ENCODE measurements at regions not wholly inside any gene's neighbourhood (a gene's known extent, or its start where the extent isn't known, plus 50 kb on each side); places are given as distances from the start of the nearest gene placed in this dataset.
"Not testable (repeated sequence)": the region's sequence is repeated elsewhere in the genome, so short reads cannot be mapped to it uniquely, and the experiment has no call there.

DNA sequence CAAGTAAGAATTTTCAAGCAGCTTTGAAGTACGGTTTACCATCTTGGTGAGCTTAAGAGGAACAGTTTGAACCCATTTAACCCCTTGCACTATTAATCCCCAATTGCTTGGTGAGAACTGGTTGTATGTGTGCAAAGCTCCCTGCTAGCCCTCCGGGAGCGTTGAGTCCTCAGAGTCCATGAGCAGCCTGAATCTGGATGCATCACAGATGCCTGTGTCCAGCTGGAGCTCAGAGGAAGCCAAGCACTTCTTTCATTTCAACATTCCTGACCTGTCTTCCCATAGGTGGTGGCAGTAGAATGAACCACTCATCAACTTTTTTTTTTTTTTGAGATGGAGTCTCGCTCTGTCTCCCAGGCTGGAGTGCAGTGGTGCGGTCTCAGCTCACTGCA is 199.9 kb upstream of the IRF2BP2 start:
- not testable (repeated sequence) for DNase-seq

DNA sequence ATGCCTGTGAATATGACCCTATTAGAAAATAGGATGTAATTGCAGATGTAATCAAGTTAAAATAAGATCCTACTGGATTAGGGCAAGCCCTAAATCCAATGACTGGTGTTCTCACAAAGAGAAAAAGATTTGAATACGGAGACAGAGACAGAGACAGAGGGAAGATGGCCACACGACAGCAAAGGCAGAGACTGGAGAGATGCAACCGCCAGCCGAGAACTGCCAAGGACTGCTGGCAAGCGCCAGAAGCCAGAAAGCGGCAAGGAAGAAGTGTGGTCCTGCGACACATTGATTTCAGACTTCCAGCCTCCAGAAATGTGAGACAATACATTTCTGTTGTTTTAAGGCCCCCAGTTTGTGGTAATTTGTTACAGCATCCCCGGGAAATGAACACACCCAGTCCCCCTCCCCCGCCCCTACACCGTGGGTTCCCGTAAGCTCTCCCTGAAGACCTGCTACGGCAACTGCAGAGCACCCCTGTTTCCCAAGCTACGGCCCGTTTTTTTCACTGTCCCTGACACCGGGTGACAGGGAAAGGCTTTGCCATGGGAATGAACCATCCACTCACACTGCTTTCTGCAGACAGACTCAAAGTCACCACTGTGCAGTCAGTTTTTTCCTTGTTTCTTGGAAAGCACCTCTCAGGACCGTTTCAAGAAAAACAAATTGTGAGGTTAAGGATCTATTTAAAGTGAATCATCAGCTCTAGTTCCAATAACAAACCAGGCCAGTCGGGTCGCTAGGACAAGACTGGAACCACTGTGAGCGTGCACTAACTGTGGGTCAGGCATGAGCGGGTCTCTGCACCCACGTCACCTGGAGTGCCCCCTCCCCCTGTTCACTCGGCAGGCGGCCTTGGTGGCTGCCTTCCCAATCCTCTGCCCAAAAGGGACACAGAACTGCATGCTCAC is 199.2 kb upstream of the IRF2BP2 start:
- DNase-seq, result not testable (repeated sequence)

DNA sequence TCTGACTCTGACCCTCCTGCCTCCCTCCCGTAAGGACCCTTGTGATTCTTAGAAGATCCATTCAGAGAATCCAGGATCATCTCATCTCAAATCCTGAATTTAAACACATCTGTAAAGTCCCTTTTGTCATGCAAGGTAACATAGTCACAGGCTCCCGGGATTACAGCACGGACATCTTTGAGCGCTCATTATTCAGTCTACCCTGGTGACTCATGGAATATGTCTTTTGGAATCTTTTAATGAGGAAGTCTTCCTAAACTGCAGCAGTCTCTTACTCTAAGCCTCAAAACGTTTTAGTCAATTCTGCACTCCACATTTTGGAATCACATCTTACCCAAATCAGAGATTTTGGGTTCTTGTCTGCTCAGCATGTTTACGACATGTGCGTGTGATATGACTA is 198.5 kb upstream of the IRF2BP2 start:
- not testable (repeated sequence) for DNase-seq

DNA sequence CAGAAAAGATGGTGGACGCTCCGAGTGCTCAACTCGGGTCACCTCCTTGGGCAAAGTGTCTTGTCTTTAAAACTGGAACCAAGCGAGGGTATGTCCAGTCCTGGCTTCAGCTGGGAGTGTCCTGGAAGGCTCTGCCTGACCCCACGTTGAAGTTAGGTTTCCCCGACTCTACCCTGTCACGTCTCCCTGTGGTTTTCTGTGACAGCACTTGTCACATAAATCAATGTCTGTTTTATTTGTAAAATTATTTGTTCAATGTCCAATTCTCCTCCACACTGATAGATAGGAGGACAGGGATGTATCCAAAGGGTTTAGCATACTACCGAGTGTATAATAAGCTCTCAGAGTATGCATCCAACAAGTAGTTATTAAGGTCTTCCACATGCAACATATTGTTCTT is 197.7 kb upstream of the IRF2BP2 start:
- DNase-seq, result not testable (repeated sequence)

DNA sequence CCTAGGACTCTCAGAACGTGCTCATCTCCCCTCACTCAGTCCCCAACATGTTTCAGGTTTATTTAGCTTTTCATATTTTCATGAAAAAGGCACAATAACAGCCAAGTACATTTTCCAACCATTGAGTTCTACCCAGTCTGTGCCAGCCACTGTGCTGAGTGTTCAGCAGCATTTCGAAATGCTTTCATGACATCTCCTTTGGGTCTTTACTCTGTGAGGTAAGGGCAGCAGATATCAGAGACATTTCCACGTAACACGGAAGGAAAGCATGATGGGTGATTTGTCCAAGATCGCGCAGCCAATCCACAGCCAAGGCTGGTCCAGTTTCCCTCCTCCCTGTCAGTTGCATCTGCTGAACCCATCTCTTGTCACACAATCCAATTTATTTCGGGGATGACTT is 192.6 kb upstream of the IRF2BP2 start:
- DNase-seq, result not testable (repeated sequence)

DNA sequence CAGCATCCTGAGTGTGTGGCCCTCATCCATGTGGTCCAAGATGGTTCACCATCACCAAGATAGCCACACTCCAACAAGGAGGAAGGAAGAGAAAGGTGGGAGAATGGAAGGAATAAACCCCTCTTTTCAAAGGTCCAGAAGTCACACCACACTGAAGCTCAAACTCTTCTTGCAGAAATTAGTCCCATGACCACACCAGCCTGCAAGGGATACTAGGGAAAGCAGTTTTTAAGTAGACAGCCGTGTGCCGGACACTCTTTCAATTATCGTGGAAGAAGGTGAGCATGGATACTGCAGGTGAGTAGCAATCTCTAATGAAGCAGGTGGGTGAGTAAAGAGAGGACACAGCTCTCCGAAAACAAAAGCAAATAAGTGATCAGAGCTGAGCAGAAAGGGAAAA is 191.7 kb upstream of the IRF2BP2 start:
- DNase-seq, result not testable (repeated sequence)

DNA sequence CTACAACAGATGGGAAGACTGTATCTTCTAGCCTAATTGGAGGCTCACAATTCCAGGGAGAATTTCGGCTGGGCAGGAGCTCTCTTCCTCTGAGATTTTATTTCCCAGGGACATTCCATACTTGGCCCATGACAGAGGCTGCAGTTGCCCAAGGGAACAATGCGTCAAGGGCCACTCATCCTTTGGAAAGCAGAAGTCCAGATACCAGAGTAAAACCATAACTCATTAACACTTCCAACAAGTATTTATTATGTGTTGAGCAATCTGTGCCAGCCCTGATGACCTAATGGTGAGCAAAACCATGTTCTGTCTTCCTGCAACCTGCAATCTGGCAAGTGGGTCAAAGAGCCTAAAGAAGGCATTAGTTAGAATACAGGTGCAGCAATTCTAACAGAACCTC is 191.2 kb upstream of the IRF2BP2 start:
- not testable (repeated sequence) for DNase-seq

DNA sequence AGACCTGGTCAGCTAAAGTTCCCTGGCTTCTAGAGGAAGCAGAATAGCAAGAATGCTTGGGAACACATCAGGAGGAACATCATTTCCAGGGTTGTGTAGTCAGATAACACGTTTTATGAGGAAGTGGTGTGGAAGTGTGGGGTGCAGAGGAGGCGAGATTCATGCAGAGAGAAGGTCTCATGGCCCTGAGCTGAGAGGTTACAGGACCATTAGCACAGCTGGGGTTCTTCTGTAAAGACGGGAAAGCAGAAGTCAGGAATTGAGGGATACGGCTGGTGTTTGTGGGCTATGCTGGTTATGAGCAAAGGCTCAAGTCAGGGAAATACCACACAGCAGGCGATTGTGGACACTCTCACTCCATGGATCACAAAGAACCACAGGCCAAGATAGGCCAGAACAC is 190.6 kb upstream of the IRF2BP2 start:
- DNase-seq, result not testable (repeated sequence)

DNA sequence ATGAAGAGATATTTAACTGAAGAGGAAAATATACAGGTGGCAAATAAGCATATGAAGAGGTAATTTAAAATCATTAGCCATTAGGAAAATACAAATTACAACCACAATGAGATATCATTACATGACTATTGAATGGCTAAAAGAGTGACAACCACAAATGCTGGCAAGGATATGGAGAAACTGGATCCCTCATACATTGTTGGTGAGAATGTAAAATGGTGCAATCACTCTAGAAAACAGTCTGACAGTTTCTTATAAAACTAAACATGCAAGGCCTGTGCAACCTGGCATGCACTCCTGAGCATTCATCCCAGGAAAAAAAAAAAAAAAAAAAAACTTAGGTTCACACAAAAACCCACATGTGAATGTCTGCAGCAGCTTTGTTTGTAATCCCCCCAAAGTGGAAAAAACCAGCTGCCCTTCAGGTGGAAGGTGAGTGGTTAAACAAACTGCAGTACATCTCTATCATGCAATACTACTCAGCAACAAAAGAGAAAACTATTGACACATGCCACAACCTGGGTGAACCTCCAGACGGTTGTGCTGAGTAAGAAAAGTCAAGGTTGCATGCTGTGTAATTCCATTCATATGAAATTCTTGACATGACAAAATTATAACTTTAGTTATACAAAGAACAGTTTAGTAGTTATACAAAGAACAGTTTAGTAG is 189.2 kb upstream of the IRF2BP2 start:
- DNase-seq, result not testable (repeated sequence)

DNA sequence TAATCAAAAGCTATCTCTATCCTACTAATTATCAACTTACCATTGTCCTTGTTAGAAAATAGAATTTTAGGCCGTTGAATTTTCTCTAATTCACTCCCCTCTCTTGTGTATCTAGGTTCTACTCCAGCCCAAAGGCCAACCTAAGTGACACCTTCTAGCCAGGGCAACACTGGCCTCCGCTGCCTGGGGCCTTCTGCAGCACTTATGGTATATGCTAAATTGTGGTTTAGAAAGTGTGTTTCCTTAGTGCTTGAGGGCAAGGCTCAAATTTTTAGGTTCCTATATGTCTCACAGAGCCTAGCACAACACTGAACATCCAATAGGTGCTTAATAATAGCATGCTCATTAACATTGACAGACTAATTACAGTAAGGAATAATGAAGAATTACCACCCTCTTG is 187.2 kb upstream of the IRF2BP2 start:
- not testable (repeated sequence) for DNase-seq

DNA sequence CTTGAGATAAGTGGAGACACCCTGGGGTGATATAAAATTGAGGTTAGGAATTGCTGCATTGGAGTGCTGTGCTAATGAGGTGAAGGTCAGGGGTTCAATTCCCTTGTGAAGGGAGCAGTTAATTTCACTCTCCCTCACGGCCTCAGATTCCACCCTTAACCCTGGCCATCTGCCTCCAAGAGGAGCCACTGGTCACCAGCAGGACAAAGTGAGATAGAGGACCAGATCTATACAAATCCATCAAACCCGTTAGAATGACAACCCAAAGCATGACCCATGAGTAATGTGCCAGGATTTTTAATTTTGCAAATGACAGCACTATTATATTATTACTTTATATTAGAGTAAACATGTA is 186.4 kb upstream of the IRF2BP2 start:
- DNase-seq, result not testable (repeated sequence)

DNA sequence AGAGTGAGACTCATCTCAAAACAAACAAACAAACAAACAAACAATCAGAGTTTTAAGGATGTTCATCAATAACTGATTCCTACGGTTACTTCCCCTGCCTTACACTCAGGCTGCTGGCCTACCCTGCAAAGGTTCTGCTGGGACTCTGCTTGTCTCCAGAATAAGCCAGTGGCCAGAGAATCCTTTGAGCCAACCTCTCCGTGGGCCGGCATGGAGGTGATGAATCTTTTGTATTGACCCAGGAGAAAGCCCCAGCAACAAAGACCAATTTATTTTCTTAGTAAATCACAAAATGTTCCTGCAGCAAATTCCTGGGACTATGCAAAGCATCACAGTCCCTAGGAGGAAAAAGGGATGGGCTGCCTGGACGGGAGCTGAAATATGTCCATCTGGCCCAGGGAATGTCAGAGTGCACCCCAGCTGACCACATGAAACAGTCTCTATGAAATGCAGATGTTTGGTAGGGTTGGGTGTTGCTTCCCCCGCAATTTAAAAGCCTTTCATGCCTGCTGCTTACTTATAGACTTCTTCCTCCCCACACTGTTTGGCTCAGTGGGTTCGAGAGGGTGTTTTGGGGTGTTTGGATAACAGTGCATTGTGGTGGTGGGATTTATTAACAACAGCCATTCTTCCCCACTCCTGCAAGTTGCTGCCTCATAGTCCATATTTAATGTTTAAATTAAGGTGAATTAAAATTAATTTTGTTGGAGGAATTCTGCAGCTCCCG is 185.9 kb upstream of the IRF2BP2 start:
- DNase-seq, result not testable (repeated sequence)

DNA sequence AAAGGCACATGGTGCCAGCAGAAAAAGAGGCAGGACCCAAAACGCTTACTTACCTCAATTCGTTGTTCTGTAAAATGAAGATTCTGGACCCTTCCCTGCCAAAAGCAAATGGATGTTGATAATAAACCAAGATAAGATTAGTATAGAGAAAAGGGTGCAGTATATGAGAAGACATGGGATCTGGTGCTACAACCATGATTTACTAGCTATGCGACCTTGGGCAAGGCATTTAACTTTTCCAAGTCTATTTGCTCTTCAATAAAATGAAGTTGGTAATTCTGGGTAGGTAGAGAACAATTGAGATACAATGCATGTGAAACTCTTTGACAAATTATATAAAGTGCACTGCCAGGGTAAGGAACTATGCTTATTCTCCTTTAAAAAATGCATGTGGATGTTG is 185.0 kb upstream of the IRF2BP2 start:
- DNase-seq, result not testable (repeated sequence)

DNA sequence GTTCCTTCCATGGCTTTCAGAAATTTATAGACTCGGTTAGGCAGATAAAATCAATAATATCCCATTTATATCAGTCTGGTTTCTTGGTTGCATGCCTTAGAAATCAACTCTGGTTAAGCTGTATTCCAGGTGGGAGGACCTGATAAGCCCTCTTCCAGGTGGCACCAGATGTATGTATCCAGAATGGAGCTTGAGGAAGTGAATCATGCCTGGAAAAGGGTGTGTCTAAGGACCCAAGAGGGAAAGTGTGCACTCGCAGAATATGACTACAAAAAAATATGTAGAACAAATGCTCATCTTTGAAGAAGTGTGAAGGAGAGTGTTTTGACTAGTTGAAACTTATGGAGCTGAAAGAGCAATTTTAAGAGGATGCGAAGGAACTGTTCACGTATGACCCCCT is 184.5 kb upstream of the IRF2BP2 start:
- DNase-seq, result not testable (repeated sequence)

DNA sequence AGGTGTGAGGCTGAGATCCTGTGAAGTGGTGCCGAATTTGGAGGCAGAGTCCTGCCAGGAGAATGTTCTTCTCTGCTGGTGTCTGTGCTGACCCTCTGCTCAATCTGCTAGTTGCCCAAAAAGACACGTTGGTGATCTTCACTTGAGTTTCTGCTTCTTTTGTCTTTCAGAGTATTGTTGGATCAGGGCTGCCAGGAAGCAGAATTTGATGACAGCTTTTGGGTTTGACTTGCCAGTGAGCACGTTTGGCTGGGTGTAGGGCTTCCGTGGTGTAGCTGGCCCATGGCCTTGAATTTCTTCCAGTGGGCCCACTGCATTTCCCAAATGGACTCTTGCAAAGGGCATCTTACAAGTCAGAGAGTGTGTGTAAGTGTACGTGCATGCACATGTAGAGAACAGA is 183.9 kb upstream of the IRF2BP2 start:
- DNase-seq, result not testable (repeated sequence)

DNA sequence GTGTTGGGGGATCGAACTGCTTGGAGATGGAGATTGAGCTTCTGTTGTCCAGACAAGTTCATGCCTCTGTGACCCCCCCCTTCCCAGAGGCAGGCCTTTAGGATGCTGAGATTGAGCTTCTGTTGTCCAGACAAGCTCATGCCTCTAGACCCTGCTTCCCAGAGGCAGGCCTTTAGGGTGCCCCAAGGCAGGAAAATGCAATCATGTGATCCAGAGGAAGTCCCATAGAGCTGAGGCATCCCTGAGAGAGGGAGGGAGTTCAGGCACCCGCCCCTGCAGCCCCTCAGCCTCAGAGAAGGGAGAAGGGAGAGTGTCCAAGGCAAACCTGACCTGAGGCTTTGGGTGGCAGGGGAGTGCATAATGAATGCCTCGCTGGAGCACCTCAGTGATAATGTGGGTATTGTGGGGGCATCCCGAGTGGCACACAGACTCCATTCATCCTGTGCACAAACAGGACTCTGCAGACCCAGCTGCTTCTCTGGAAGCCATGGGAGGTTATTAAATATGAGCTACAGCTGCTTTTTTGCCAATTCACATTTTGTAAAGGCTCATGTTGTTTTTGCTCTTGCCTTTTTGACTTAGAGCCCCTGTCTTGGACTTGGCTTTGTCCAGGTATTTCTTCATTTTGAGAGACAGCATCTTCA is 182.4 kb upstream of the IRF2BP2 start:
- not testable (repeated sequence) for DNase-seq

DNA sequence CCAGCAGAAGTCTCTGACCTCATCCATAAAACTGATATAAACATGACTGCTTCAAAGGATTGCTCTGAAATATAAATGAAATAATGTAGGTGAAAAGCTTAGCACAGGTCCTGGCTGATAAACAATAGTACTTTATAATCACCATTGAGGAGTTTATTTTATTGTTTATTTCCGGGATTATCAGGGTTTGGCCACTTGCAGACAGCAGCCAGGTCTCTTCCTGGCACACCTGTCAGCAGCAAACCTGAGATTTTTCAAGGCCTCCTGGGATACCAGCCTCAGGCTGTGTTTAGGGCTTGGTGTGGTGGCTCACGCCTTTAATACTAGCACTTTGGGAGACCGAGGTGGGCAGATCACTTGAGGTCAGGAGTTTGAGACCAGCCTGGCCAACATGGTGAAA is 181.6 kb upstream of the IRF2BP2 start:
- not testable (repeated sequence) for DNase-seq

DNA sequence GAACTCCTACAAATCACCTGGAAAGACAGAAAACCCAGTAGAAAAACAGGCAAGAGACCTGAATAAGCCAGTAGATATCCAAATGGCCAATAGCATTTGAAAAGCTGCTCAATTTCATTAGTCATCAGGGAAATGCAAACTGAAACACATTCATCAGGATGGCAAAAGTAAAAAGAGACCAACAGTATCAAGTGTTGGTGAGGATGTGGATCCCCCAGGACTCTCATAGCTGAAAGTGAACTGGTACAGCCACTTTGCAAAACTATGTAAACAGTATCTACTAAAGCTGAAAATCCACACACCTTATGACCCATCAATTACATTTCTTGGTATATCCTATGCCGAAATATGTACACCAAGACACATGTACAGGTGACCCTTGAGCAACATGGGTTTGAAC is 180.4 kb upstream of the IRF2BP2 start:
- DNase-seq, result not testable (repeated sequence)

DNA sequence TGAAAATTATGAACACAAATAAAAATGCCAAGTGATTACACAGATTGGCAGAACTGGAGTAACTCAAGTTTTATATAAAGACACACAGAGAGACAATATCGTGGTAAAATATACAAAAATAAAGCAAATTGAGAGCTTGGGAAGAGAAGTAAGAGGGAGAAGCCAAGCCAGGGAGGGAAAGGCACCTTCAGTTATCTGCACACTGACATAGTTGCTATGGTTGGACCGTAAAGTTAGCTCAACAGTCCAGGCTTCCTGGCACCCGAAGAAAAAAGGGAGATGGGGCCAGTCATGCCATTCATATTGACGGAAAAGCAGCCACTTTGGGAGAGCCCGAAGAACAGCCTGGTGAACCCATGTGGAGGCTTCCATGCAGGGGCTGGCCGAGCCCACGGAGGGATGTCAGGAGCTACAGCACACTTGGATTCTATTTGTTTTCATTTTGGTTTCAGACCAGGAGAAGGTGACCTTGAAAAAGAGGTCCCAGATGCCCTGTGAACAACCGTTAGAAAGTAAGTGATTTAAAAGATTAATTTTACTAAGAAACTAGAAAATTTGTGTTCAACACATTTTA is 177.1 kb upstream of the IRF2BP2 start:
- DNase-seq, result not testable (repeated sequence)

DNA sequence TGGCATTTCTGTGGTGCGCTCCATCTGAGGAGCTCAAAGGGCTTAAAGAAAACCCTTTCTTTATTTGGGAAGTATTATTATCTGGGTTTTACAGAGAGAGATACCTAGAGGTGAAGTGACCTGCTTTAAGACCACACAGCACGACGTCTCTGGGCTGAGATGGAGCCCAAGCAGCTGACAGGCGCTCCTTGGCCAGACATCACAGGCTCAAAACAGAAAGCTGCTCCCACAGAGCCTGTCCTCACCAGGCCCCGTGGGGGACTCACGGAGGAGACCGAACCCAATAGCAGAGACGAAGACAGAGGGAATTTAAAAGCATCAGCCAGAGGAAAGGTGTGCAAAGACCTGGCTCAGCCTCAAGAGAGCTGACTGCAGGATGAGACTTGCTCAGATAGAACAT is 175.9 kb upstream of the IRF2BP2 start:
- DNase-seq, result not testable (repeated sequence)

DNA sequence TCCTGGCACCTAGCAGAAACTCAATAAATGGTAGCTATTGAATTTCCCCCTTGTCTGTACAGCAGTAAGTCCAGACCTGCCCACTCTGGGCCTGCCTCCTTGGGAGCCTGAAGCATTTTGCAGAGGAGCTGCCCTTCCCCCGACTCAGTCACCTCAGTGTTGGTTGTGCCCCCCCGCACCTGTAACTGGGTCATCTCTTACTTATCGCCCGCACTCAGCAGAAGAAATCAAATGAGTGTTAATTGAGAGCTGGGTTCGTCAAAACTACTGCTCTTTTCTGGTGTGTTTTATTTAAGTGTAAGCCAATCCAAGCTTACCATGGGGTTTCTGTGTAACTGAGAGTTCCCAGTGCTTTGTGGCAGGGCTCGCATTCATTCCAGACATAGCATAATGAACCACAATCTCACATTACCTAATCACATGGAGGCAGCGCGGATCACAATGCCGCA is 175.5 kb upstream of the IRF2BP2 start:
- not testable (repeated sequence) for DNase-seq

DNA sequence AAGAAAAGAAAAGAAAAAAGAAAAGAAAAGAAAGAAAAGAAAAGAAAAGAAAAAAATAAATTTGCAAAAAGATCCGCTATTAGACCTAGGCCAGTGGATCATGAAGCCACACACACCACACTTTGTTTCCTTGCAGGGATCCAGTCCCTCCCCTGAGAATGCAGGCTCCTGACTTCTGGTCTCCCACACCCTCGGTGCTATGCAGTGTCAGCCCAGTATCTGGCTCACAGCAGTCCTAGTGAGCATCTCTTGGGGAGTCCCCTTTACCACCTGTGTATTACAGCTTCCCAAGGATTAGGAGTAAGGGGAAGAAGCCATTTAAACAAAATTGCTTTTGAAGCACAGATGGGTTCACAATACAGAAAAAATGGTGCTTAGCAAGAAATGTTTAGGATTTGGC is 174.1 kb upstream of the IRF2BP2 start:
- not testable (repeated sequence) for DNase-seq

All from activated effector memory CD4-positive, alpha-beta T cell treated with anti-CD3 and anti-CD28 coated beads, Interleukin-2, amount 50 U/mL, for 16 hours (primary cell).